Progenitor cell of endocrine pancreas (in vitro differentiated cells): ENCODE measurements at regions not wholly inside any gene's neighbourhood (a gene's known extent, or its start where the extent isn't known, plus 50 kb on each side); places are given as distances from the start of the nearest gene placed in this dataset.

Source experiments
- DNase-seq: peaks from one replicate; pipeline ENCODE4 v3.0.0; 2021; ENCODE audit warnings: low spot score; ENCODE audit not compliant: unreplicated experiment
- H3K27ac Mint-ChIP-seq: 2 replicates; pipeline ENCODE4 v1.8.0; 2021; ENCODE audit warnings: mild to moderate bottlenecking, moderate library complexity, mixed read lengths
- H3K27me3 Mint-ChIP-seq: 2 replicates; pipeline ENCODE4 v1.8.0; 2021; ENCODE audit warnings: mixed read lengths
- H3K36me3 Mint-ChIP-seq: 2 replicates; pipeline ENCODE4 v1.8.0; 2022; ENCODE audit warnings: mixed read lengths; ENCODE audit not compliant: insufficient read depth
- H3K4me1 Mint-ChIP-seq: 2 replicates; pipeline ENCODE4 v1.8.0; 2021; ENCODE audit warnings: low read depth, mixed read lengths
- H3K4me3 Mint-ChIP-seq: 2 replicates; pipeline ENCODE4 v1.8.0; 2021; ENCODE audit warnings: low read depth, mild to moderate bottlenecking, moderate library complexity, mixed read lengths
- H3K9me3 Mint-ChIP-seq: 2 replicates; pipeline ENCODE4 v1.8.0; 2021; ENCODE audit warnings: low read depth, mixed read lengths
- CTCF ChIP-seq: fragments of 200-600 bp; sonication (generic); IDR thresholded peaks from one replicate; pipeline ENCODE4 v1.5.0; 2021; ENCODE audit warnings: antibody characterized with exemption, mild to moderate bottlenecking; ENCODE audit not compliant: unreplicated experiment

- TF ChIP-seq CTCF, result no peak
- Mint-ChIP-seq H3K36me3 (no peaks in the 10 kb centered on the region), H3K4me1 (peaks cover 2% of the 10 kb centered on the region), H3K27ac (no peak overlapping the region), H3K27me3 (peaks cover 32% of the 10 kb centered on the region), H3K9me3 (no peaks in the 10 kb centered on the region), H3K4me3 (no peak overlapping the region)
- DNase-seq, result no peak
These were observed 69.1 kb upstream of the CD82 start for GRCh38 chr11:44496391-44496790.

GRCh38 chr11:44498089-44498871 lies 67.2 kb upstream of the CD82 start:
- no peak for TF ChIP-seq CTCF
- DNase-seq, result no peak
- Mint-ChIP-seq H3K27me3 (peaks cover 29% of the 10 kb centered on the region), H3K9me3 (no peaks in the 10 kb centered on the region), H3K27ac (no peak overlapping the region), H3K4me3 (no peak overlapping the region), H3K4me1 (no peaks in the 10 kb centered on the region), H3K36me3 (no peaks in the 10 kb centered on the region)

- no peak overlapping the region for H3K4me3 Mint-ChIP-seq
- no peaks in the 10 kb centered on the region for H3K36me3 Mint-ChIP-seq
- H3K9me3 Mint-ChIP-seq, result peaks cover 5% of the 10 kb centered on the region
- DNase-seq, result no peak
- TF ChIP-seq CTCF, result no peak
- H3K27me3 Mint-ChIP-seq, result peaks cover 15% of the 10 kb centered on the region
- peaks cover 2% of the 10 kb centered on the region for H3K4me1 Mint-ChIP-seq
- H3K27ac Mint-ChIP-seq, result no peak overlapping the region
These were observed 63.0 kb upstream of the CD82 start for GRCh38 chr11:44502506-44502905.

GRCh38 chr11:44505581-44506054 lies 59.8 kb upstream of the CD82 start:
- H3K4me3 Mint-ChIP-seq, result no peak overlapping the region
- H3K27ac Mint-ChIP-seq, result no peak overlapping the region
- H3K4me1 Mint-ChIP-seq, result peaks cover 2% of the 10 kb centered on the region
- H3K27me3 Mint-ChIP-seq, result peaks cover 19% of the 10 kb centered on the region
- no peaks in the 10 kb centered on the region for H3K36me3 Mint-ChIP-seq
- DNase-seq, result no peak
- peaks cover 5% of the 10 kb centered on the region for H3K9me3 Mint-ChIP-seq
- TF ChIP-seq CTCF, result no peak

- Mint-ChIP-seq H3K27me3 (peaks cover 27% of the 10 kb centered on the region), H3K27ac (no peak overlapping the region), H3K4me1 (peaks cover 2% of the 10 kb centered on the region), H3K4me3 (no peak overlapping the region), H3K9me3 (peaks cover 5% of the 10 kb centered on the region), H3K36me3 (no peaks in the 10 kb centered on the region)
- no peak for DNase-seq
- TF ChIP-seq CTCF, result no peak
These were observed 59.0 kb upstream of the CD82 start for GRCh38 chr11:44506375-44507016.
